Esophagus muscularis mucosa (tissue), 4 donors: ENCODE measurements at regions not wholly inside any gene's neighbourhood (a gene's known extent, or its start where the extent isn't known, plus 50 kb on each side); places are given as distances from the start of the nearest gene placed in this dataset.

Experiments
- CTCF ChIP-seq, 3 experiments: fragments of 200-600 bp in 2 of 3; fragments of 450-650 bp in 1 of 3; sonication (generic) in 2 of 3; IDR thresholded peaks; one replicate each; pipeline ENCODE4 v1.5.1; 2017 to 2019; ENCODE audit warnings: antibody characterized with exemption in 3 of 3, mild to moderate bottlenecking in 2 of 3, moderate library complexity in 1 of 3
- EP300 ChIP-seq: sonication (generic); formaldehyde crosslinking; IDR thresholded peaks from one replicate; pipeline ENCODE4 v1.6.1; 2017; ENCODE audit warnings: antibody characterized with exemption
- POLR2A ChIP-seq: fragments of 450-650 bp; IDR thresholded peaks from one replicate; pipeline ENCODE4 v1.6.1; 2017; ENCODE audit warnings: antibody characterized with exemption, moderate library complexity, mild to moderate bottlenecking, low read depth
- POLR2AphosphoS5 ChIP-seq, 2 donors: sonication (generic); formaldehyde crosslinking; IDR thresholded peaks; one replicate each; pipeline ENCODE4 v1.6.1; 2017; ENCODE audit warnings: antibody characterized with exemption in 2 of 2

GRCh38 chr18:26655525-26656430 lies 107.4 kb upstream of the KCTD1 start:
- TF ChIP-seq CTCF (IDR thresholded peaks at IDR 0.05) = peak in 1 of 3 experiments; percentile 36
- TF ChIP-seq POLR2AphosphoS5 (IDR thresholded peaks at IDR 0.05) = peak in 1 of 2 donors; percentile 46
- no peak for TF ChIP-seq POLR2A
- TF ChIP-seq EP300 = no peak
